Calu3 (cell line): ENCODE measurements at regions not wholly inside any gene's neighbourhood (a gene's known extent, or its start where the extent isn't known, plus 50 kb on each side); places are given as distances from the start of the nearest gene placed in this dataset.

Source experiments
- BruUV-seq: library from RNA; stranded (reverse); fragments of 400-500 nt; replicated peaks from 2 replicates; lab custom pipeline; 2021; lab: Mats Ljungman, UMichigan
- CTCF ChIA-PET: fragments of 300-600 bp; sonication (Branson Sonifier 250); formaldehyde crosslinking; loops from one replicate; lab custom pipeline; 2022; ENCODE audit warnings: antibody characterized with exemption; lab: Charles Lee
- DNase-seq: peaks from one replicate; pipeline ENCODE4 v3.0.0; 2022
- H3K27ac Mint-ChIP-seq: one replicate; pipeline ENCODE4 v1.8.0; 2022; ENCODE audit warnings: mixed read lengths; ENCODE audit not compliant: unreplicated experiment
- H3K27me3 Mint-ChIP-seq: one replicate; pipeline ENCODE4 v1.8.0; 2022; ENCODE audit warnings: mixed read lengths; ENCODE audit not compliant: unreplicated experiment
- H3K36me3 Mint-ChIP-seq: one replicate; pipeline ENCODE4 v1.8.0; 2022; ENCODE audit warnings: mild to moderate bottlenecking, moderate library complexity, mixed read lengths; ENCODE audit not compliant: insufficient read depth, unreplicated experiment
- H3K4me1 Mint-ChIP-seq: one replicate; pipeline ENCODE4 v1.8.0; 2022; ENCODE audit warnings: mild to moderate bottlenecking, low read depth, mixed read lengths; ENCODE audit not compliant: unreplicated experiment
- H3K4me3 Mint-ChIP-seq: one replicate; pipeline ENCODE4 v1.8.0; 2022; ENCODE audit warnings: mild to moderate bottlenecking, low read depth, moderate library complexity, mixed read lengths; ENCODE audit not compliant: unreplicated experiment
- H3K9me3 Mint-ChIP-seq: one replicate; pipeline ENCODE4 v1.8.0; 2022; ENCODE audit warnings: low read depth, mixed read lengths; ENCODE audit not compliant: unreplicated experiment
- CTCF ChIP-seq: fragments of 200-600 bp; IDR thresholded peaks from one replicate; pipeline ENCODE4 v1.8.0; 2022; ENCODE audit warnings: antibody characterized with exemption; ENCODE audit not compliant: unreplicated experiment
- intact Hi-C: fragments of 100-400 bp; cut with micrococcal nuclease; formaldehyde crosslinking; loops from one replicate; pipeline ENCODE4 v1.10.0; 2022; ENCODE audit not compliant: unreplicated experiment

- CTCF ChIA-PET = no interaction called here
These were observed 114.8 kb downstream of the RDH14 start for GRCh38 chr2:18445433-18446320.

GRCh38 chr2:18444806-18445205, 115.6 kb downstream of the RDH14 start:
- Mint-ChIP-seq H3K4me3 (no peak overlapping the region), H3K27ac (no peak overlapping the region), H3K9me3 (no peaks in the 10 kb centered on the region), H3K36me3 (no peaks in the 10 kb centered on the region), H3K4me1 (no peaks in the 10 kb centered on the region), H3K27me3 (peaks cover 54% of the 10 kb centered on the region)
- no peak for DNase-seq
- CTCF ChIA-PET = interaction anchor here (0.6 kb wide), 1 partner anchor 52 kb away, joined by 3 read pairs; no protein-coding TSS in a partner anchor
- intact Hi-C loops = no loop called here
- no TSS peak for BruUV-seq
- TF ChIP-seq CTCF = no peak

More at GRCh38 chr2:18445433-18446320, 114.8 kb downstream of the RDH14 start:
- no TSS peak for BruUV-seq
- no peak for TF ChIP-seq CTCF
- Mint-ChIP-seq H3K27me3 (peaks cover 54% of the 10 kb centered on the region), H3K27ac (no peak overlapping the region), H3K9me3 (no peaks in the 10 kb centered on the region), H3K36me3 (no peaks in the 10 kb centered on the region), H3K4me1 (no peaks in the 10 kb centered on the region), H3K4me3 (no peak overlapping the region)
- intact Hi-C loops = no loop called here
- DNase-seq = no peak

GRCh38 chr2:18441583-18441982, 118.9 kb downstream of the RDH14 start:
- CTCF ChIA-PET = no interaction called here
- DNase-seq = no peak
- H3K27ac Mint-ChIP-seq = no peak overlapping the region
- peaks cover 58% of the 10 kb centered on the region for H3K27me3 Mint-ChIP-seq
- no TSS peak for BruUV-seq
- H3K4me3 Mint-ChIP-seq = no peak overlapping the region
- no peaks in the 10 kb centered on the region for H3K36me3 Mint-ChIP-seq
- no peaks in the 10 kb centered on the region for H3K9me3 Mint-ChIP-seq
- no peak for TF ChIP-seq CTCF
- intact Hi-C loops = no loop called here
- H3K4me1 Mint-ChIP-seq = no peaks in the 10 kb centered on the region

GRCh38 chr2:18440777-18441176, 119.7 kb downstream of the RDH14 start:
- Mint-ChIP-seq H3K27ac (no peak overlapping the region), H3K4me3 (no peak overlapping the region), H3K4me1 (no peaks in the 10 kb centered on the region), H3K36me3 (no peaks in the 10 kb centered on the region), H3K9me3 (no peaks in the 10 kb centered on the region), H3K27me3 (peaks cover 50% of the 10 kb centered on the region)
- intact Hi-C loops = no loop called here
- TF ChIP-seq CTCF = no peak
- no TSS peak for BruUV-seq
- DNase-seq = no peak
- CTCF ChIA-PET = no interaction called here
